ENCODE measurements at regions not wholly inside any gene's neighbourhood (a gene's known extent, or its start where the extent isn't known, plus 50 kb on each side); places are given as distances from the start of the nearest gene placed in this dataset.

GRCh38 chr1:163422738-163423404 lies 101.1 kb downstream of the NUF2 start:
- H3K4me3 ChIP-seq (ENCODE audit: low read length): no peak overlapping the region
- TF ChIP-seq, protein P1, sequence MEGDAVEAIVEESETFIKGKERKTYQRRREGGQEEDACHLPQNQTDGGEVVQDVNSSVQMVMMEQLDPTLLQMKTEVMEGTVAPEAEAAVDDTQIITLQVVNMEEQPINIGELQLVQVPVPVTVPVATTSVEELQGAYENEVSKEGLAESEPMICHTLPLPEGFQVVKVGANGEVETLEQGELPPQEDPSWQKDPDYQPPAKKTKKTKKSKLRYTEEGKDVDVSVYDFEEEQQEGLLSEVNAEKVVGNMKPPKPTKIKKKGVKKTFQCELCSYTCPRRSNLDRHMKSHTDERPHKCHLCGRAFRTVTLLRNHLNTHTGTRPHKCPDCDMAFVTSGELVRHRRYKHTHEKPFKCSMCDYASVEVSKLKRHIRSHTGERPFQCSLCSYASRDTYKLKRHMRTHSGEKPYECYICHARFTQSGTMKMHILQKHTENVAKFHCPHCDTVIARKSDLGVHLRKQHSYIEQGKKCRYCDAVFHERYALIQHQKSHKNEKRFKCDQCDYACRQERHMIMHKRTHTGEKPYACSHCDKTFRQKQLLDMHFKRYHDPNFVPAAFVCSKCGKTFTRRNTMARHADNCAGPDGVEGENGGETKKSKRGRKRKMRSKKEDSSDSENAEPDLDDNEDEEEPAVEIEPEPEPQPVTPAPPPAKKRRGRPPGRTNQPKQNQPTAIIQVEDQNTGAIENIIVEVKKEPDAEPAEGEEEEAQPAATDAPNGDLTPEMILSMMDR (IDR thresholded peaks at IDR 0.05; ENCODE audit: insufficient read depth, low read depth, low read length, missing control alignments): no peak
- no peak for DNase-seq (ENCODE audit: low read depth)

DNA sequence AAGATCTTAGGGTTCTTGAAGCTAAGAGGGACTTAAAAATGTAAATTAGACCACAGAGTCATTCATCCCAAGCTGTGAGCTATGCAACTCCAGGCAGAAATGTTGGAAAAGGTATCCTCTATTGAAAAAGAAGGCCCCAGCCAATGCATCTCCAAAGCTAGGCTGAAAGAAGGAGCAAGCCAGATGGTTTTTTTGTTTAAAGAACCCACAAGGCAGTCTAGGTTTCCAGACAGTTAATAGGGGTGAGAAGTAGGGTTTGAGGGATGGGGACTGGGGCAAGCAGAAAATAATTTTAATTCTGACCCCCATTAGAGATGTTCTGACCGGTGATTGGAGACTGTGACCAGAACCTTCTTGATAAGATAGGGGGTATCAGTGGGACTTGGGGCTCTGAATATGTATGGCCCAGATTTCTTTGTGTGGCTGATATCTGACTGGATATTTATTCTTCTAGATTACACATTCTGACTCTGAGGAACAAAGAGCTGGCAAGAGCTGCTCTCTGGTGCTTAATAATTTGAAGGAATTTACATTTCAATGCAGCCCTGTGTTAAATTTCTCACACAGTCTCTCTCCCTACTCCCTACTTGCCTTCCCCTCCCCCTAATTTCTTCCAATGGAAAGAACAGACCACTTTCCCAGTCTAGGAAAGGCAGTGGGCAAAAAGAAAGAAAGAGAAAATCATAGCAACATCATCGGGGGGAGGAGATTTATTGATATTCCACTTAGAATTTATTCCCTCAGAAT lies 104.9 kb downstream of the NUF2 start:
- no peak overlapping the region for H3K4me3 ChIP-seq (ENCODE audit: low read length)
- no peak for DNase-seq (ENCODE audit: low read depth)
- TF ChIP-seq, protein P1 (IDR thresholded peaks at IDR 0.05; ENCODE audit: insufficient read depth, low read depth, low read length, missing control alignments): no peak

GRCh38 chr1:163427279-163427678 lies 105.5 kb downstream of the NUF2 start:
- TF ChIP-seq, protein P1 (IDR thresholded peaks at IDR 0.05; ENCODE audit: insufficient read depth, low read depth, low read length, missing control alignments): no peak
- H3K4me3 ChIP-seq (ENCODE audit: low read length): no peak overlapping the region
- no peak for DNase-seq (ENCODE audit: low read depth)

- no peak for DNase-seq (ENCODE audit: low read depth)
- TF ChIP-seq, protein P1 (IDR thresholded peaks at IDR 0.05; ENCODE audit: insufficient read depth, low read depth, low read length, missing control alignments): no peak
- H3K4me3 ChIP-seq (ENCODE audit: low read length): no peak overlapping the region
Observed at GRCh38 chr1:163436140-163436812, 114.5 kb downstream of the NUF2 start.

DNA sequence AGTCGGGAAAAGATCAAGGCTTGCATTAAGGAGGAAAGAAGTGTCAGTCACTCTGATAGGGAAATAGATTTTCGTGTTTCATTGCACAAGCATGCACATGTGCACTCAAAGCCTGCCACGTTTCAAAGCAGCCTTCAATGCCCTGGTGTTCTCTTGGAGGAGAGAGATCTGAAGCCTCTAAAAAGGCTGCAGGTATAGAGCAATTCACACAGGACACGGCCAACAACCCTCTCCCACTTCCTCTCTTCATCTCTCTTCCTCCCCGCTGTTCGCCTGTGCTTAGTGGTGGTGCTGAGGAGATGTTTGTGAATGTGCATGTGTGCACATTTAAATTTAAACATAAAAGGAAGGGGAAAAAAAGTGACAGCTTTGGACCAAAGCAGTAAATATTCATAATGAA lies 117.7 kb downstream of the NUF2 start:
- H3K4me3 ChIP-seq (ENCODE audit: low read length): no peak overlapping the region
- TF ChIP-seq, protein P1 (IDR thresholded peaks at IDR 0.05; ENCODE audit: insufficient read depth, low read depth, low read length, missing control alignments): no peak
- DNase-seq (ENCODE audit: low read depth): no peak

GRCh38 chr1:163440090-163440489 lies 118.3 kb downstream of the NUF2 start:
- no peak for DNase-seq (ENCODE audit: low read depth)
- no peak overlapping the region for H3K4me3 ChIP-seq (ENCODE audit: low read length)
- TF ChIP-seq, protein P1 (IDR thresholded peaks at IDR 0.05; ENCODE audit: insufficient read depth, low read depth, low read length, missing control alignments): no peak

Data from epithelial cell of esophagus (primary cell).